GM13977 (cell line): ENCODE measurements at regions not wholly inside any gene's neighbourhood (a gene's known extent, or its start where the extent isn't known, plus 50 kb on each side); places are given as distances from the start of the nearest gene placed in this dataset.

Experiments
- DNase-seq: peaks from one replicate; pipeline ENCODE4 v3.0.0; 2012; ENCODE audit warnings: low spot score
- in situ Hi-C: fragments of 300-500 bp; cut with MboI; formaldehyde crosslinking; loops from one replicate; pipeline ENCODE4 v1.12.0; 2022; ENCODE audit warnings: low sequenced_read_pairs, low pct_unique_long_range_greater_than_20kb, mixed read lengths, inconsistent platforms; ENCODE audit not compliant: unreplicated experiment
- TF ChIP-seq, protein P1 (sequence below): IDR thresholded peaks from 2 replicates; pipeline ENCODE4 v1.5.1; 2012; ENCODE audit warnings: mild to moderate bottlenecking, control low read depth; ENCODE audit not compliant: insufficient read depth; ENCODE audit errors: extremely low read depth, missing control alignments

DNA sequence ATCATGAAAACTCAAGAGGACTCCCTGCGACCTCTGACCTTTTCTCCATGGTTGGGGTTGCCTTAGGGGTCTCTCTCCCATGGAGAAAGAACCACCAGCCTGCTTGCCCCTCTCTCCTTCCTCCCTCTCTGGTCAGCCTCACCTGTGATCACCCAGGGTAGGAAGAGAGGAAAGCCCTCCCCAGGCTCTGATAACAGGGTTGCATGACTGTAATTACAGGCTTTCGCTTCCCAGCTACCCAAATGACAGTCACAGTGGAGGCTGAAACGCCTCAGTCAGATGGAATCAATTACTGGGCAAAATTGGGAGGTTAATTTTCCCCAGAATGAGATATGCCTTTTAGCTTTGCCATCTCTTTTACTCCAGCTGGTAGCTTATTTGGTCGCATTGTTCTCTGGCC, 265.8 kb upstream of the SOX9 start:
- TF ChIP-seq, protein P1, sequence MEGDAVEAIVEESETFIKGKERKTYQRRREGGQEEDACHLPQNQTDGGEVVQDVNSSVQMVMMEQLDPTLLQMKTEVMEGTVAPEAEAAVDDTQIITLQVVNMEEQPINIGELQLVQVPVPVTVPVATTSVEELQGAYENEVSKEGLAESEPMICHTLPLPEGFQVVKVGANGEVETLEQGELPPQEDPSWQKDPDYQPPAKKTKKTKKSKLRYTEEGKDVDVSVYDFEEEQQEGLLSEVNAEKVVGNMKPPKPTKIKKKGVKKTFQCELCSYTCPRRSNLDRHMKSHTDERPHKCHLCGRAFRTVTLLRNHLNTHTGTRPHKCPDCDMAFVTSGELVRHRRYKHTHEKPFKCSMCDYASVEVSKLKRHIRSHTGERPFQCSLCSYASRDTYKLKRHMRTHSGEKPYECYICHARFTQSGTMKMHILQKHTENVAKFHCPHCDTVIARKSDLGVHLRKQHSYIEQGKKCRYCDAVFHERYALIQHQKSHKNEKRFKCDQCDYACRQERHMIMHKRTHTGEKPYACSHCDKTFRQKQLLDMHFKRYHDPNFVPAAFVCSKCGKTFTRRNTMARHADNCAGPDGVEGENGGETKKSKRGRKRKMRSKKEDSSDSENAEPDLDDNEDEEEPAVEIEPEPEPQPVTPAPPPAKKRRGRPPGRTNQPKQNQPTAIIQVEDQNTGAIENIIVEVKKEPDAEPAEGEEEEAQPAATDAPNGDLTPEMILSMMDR, result no peak
- in situ Hi-C loops, result no loop called here
- no peak for DNase-seq

DNA sequence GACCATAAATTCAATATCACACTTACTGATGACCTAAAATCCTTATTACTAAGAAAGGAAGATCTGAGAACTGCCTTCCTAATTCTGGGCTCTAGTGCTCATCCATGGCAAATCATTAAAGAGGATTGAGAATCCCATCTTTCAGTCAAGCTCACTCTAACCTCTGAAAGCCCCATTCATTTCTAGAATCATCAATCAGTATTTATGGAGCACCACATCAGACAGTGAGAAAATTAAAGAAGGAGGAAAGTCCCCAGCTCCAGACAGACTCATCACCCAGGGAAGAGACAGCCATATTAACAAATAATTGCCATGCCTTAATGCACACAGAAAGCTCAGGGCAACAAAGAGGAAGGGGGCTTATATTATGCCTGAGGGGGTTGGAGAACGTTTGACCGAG, 256.1 kb upstream of the SOX9 start:
- in situ Hi-C loops, result no loop called here
- TF ChIP-seq, protein P1, result no peak
- no peak for DNase-seq

DNA sequence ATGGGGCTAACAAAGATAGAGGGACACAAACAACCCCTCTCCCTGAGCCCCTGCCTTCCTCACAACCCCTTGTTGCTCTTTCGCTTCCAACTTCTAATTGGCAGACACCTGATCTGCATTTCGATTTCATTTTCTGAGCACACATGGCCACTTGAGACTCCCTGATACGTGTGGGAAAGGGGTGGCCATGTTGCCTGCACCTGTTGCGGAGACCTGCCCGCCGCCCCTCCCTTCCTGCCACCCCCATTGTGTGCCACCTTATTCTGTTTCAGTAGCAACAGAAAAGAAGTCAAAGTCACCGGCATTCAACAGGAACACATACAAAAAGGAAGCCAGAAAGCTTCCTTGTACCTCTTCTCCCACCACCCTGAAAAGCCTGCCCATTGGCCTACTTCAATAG, 254.7 kb upstream of the SOX9 start:
- in situ Hi-C loops, result no loop called here
- DNase-seq, result no peak
- TF ChIP-seq, protein P1, result no peak

DNA sequence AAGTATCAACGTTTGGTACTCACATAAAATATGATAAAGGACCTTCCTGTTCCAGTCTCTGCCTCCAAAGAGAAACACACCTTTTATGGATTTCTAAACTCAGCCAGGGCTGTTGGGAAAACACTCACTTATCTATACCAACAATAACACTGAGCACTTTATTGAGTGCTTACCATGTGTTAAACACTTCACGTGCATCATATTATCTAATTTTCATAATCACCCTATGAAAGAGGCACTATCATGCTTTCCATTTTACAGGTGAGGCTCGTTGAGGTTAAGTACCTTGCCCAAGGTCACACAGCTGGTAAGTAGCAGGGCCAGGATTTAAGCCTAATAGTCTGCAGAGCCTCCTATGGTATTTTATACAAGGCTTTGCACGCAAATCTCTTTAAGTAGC, 251.5 kb upstream of the SOX9 start:
- TF ChIP-seq, protein P1, result no peak
- in situ Hi-C loops, result no loop called here
- DNase-seq, result no peak

DNA sequence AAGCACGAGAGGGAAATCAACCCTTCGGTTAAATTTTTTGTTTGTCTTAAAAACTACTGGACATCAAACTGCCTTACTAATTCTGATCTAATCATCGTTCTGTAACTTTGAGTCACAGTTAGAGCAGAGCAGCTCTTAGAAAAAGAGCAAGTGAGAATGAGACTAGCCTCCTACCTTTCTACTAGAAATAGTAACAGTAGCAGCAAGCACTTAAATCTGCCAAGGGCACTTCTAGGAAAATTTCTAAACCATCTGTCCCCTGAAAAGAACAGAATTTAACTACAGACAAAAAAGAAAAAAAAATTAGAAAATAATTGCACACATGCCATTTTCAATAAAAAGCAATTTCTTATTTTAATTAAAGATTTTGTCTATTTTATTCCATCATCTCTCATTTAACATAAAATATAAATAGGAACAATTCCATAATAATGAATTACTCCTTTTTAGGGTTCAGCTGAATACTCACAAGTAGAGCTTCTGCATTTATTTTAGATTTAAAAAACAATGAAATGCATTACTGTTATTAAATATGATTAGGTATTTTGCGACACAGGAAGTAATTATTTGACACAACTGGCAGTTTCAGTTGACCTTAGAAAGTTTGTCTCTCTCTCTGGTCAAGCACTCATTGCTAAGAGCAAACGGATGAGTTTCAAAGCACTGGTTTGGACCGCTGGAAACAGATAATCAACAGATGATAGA, 250.8 kb upstream of the SOX9 start:
- TF ChIP-seq, protein P1, result no peak
- in situ Hi-C loops, result no loop called here
- DNase-seq, result no peak

DNA sequence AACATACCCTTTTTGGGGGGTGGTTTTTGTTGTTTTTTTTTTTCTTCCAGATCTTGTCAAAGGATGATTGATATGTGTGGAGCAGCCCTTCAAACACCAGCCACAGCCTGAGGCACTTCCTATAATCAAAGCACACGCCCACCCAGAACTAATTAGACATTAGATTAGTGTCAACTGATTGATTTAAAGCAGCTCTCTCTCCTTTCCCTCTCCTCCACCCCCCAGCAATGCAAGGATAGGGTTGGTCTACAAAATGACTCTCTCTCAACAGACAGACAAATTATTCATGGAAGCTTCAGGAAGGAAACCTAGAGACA, 250.3 kb upstream of the SOX9 start:
- in situ Hi-C loops, result no loop called here
- DNase-seq, result no peak
- TF ChIP-seq, protein P1, result no peak
